GM12878 (cell line): ENCODE measurements at regions not wholly inside any gene's neighbourhood (a gene's known extent, or its start where the extent isn't known, plus 50 kb on each side); places are given as distances from the start of the nearest gene placed in this dataset.

Experiments
- ATF3 ChIP-seq: IDR thresholded peaks from 2 replicates; pipeline ENCODE4 v1.6.1; 2011; ENCODE audit warnings: low read depth, mild to moderate bottlenecking, low read length, moderate library complexity, borderline replicate concordance; ENCODE audit errors: extremely low read depth
- BACH1 ChIP-seq: fragments of 450-650 bp; IDR thresholded peaks from 2 replicates; pipeline ENCODE4 v1.6.1; 2017; ENCODE audit warnings: mild to moderate bottlenecking, borderline replicate concordance
- FOS ChIP-seq: IDR thresholded peaks from 3 replicates; pipeline ENCODE4 v1.6.1; 2011; ENCODE audit warnings: borderline replicate concordance; ENCODE audit not compliant: insufficient read length; ENCODE audit errors: extremely low read depth
- FOXK2 ChIP-seq: fragments of 450-650 bp; IDR thresholded peaks from 2 replicates; pipeline ENCODE4 v1.6.1; 2017; ENCODE audit warnings: mild to moderate bottlenecking, moderate library complexity
- MEF2B ChIP-seq: fragments of 450-650 bp; IDR thresholded peaks from 2 replicates; pipeline ENCODE4 v1.6.1; 2018; ENCODE audit warnings: mild to moderate bottlenecking, moderate library complexity; ENCODE audit not compliant: partially characterized antibody, poor library complexity, severe bottlenecking
- NFXL1 ChIP-seq: fragments of 450-650 bp; IDR thresholded peaks from 2 replicates; pipeline ENCODE4 v1.6.1; 2017; ENCODE audit warnings: antibody characterized with exemption, mild to moderate bottlenecking, borderline replicate concordance
- POLR2AphosphoS5 ChIP-seq: IDR thresholded peaks from 2 replicates; pipeline ENCODE4 v1.6.1; 2011; ENCODE audit warnings: mild to moderate bottlenecking, low read length, inconsistent platforms
- TAF1 ChIP-seq: IDR thresholded peaks from 2 replicates; pipeline ENCODE4 v1.6.1; 2011; ENCODE audit warnings: mild to moderate bottlenecking, low read depth, low read length, borderline replicate concordance
- TBL1XR1 ChIP-seq: IDR thresholded peaks from 2 replicates; pipeline ENCODE4 v1.6.1; 2012; ENCODE audit warnings: low read depth, low read length, improper control_type of control experiment
- ZNF274 ChIP-seq: IDR thresholded peaks from one replicate; pipeline ENCODE4 v1.8.0; 2011; ENCODE audit not compliant: insufficient read length, insufficient read depth
- ZNF687 ChIP-seq: fragments of 450-650 bp; IDR thresholded peaks from 2 replicates; pipeline ENCODE4 v1.6.1; 2017; ENCODE audit warnings: mild to moderate bottlenecking, moderate library complexity

DNA sequence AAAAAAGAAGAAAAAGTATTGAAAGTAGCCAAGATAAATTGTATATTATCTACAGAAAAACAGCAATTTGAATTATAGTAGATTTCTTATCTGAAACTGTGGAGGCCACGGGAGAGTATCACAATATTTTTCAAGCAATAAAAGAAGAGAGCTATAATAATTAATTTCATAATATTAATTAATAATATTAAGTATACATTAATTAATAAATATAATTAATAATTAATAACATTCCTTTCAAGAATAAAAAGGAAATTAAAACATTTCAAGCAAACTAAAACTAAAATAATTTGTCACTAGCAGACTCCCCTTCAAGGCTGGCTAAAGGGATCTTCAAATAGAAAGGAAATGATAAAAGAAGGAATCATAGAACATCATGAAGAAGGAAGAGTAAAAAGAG, 372.7 kb upstream of the KYNU start:
- no peak for TF ChIP-seq POLR2AphosphoS5
- no peak for TF ChIP-seq ATF3
- TF ChIP-seq MEF2B, result no peak
- TF ChIP-seq FOXK2, result no peak
- TF ChIP-seq TAF1, result no peak
- TF ChIP-seq FOS, result no peak
- TF ChIP-seq BACH1, result no peak
- no peak for TF ChIP-seq ZNF274
- TF ChIP-seq ZNF687, result no peak
- TF ChIP-seq NFXL1, result no peak
- TF ChIP-seq TBL1XR1, result no peak
